ENCODE measurements at regions not wholly inside any gene's neighbourhood (a gene's known extent, or its start where the extent isn't known, plus 50 kb on each side); places are given as distances from the start of the nearest gene placed in this dataset.

DNA sequence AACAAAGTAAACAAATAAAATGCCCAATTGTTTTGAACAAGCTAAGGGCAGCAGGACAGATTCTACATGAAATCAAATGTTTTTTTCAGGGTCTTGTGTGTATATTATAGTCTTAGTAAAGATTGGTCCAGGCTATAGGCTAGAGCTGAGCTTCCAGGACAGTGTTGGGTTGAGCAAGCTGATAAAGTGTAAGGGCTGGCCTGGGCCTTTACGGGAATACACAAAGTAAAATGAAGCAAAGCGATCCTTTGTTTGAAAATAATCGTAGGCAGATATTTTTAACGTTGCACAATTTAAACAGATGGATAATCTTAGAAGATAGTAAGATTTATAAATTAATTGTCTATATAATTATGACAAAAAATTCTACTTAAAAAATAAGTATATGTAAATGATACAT lies 1204.6 kb downstream of the OTOL1 start:
- TF ChIP-seq RAD21 (IDR thresholded peaks at IDR 0.05; ENCODE audit: insufficient read depth, low read depth, low read length) (no peak), POLR2AphosphoS5 (IDR thresholded peaks at IDR 0.05; ENCODE audit: low read length) (no peak), EGR1 (IDR thresholded peaks at IDR 0.05; ENCODE audit: borderline replicate concordance in 1 of 2, low read depth in 2 of 2, low read length in 2 of 2) (no peak)
